Superior temporal gyrus (tissue), 1 donor: ENCODE measurements at regions not wholly inside any gene's neighbourhood (a gene's known extent, or its start where the extent isn't known, plus 50 kb on each side); places are given as distances from the start of the nearest gene placed in this dataset.
A peak's percentile ranks its signal among the peaks of the same experiment; 100 is the strongest.

Experiments used
- DNase-seq: peaks from one replicate; pipeline ENCODE4 v3.0.0-alpha.2; 2016; ENCODE audit errors: extremely low spot score

- DNase-seq, result no peak
Observed at GRCh38 chr2:38203446-38203810, 127.5 kb upstream of the CYP1B1 start.

GRCh38 chr2:38202713-38203445 is 126.9 kb upstream of the CYP1B1 start:
- no peak for DNase-seq

- no peak for DNase-seq
Observed at GRCh38 chr2:38201784-38202183, 125.8 kb upstream of the CYP1B1 start.

GRCh38 chr2:38200598-38200997 is 124.6 kb upstream of the CYP1B1 start:
- no peak for DNase-seq

- DNase-seq, result no peak
Observed at GRCh38 chr2:38199127-38199526, 123.2 kb upstream of the CYP1B1 start.

GRCh38 chr2:38194751-38195150 is 118.8 kb upstream of the CYP1B1 start:
- DNase-seq, result no peak

- DNase-seq, result no peak
Observed at GRCh38 chr2:38192976-38193375, 117.0 kb upstream of the CYP1B1 start.

- no peak for DNase-seq
Observed at GRCh38 chr2:38192046-38192445, 116.1 kb upstream of the CYP1B1 start.

- no peak for DNase-seq
Observed at GRCh38 chr2:38191516-38191915, 115.6 kb upstream of the CYP1B1 start.

- DNase-seq, result no peak
Observed at GRCh38 chr2:38190542-38191218, 114.7 kb upstream of the CYP1B1 start.

- DNase-seq, result no peak
Observed at GRCh38 chr2:38187541-38188011, 111.6 kb upstream of the CYP1B1 start.

- DNase-seq, result no peak
Observed at GRCh38 chr2:38185012-38185491, 109.1 kb upstream of the CYP1B1 start.

GRCh38 chr2:38182492-38183003 is 106.6 kb upstream of the CYP1B1 start:
- DNase-seq, result no peak

GRCh38 chr2:38181806-38182491 is 106.0 kb upstream of the CYP1B1 start:
- DNase-seq, result no peak

- DNase-seq, result no peak
Observed at GRCh38 chr2:38180754-38181153, 104.8 kb upstream of the CYP1B1 start.

- DNase-seq, result peak; percentile 37
Observed at GRCh38 chr2:38178556-38179419, 102.8 kb upstream of the CYP1B1 start.

GRCh38 chr2:38178119-38178518 is 102.2 kb upstream of the CYP1B1 start:
- peak; percentile 19 for DNase-seq

GRCh38 chr2:38176619-38177021 is 100.7 kb upstream of the CYP1B1 start:
- no peak for DNase-seq

GRCh38 chr2:38174646-38175423 is 98.9 kb upstream of the CYP1B1 start:
- DNase-seq, result no peak

GRCh38 chr2:38174131-38174530 is 98.2 kb upstream of the CYP1B1 start:
- no peak for DNase-seq

GRCh38 chr2:38173683-38174082 is 97.7 kb upstream of the CYP1B1 start:
- no peak for DNase-seq
